H1 (cell line): ENCODE measurements at regions not wholly inside any gene's neighbourhood (a gene's known extent, or its start where the extent isn't known, plus 50 kb on each side); places are given as distances from the start of the nearest gene placed in this dataset.

Experiments used
- BACH1 ChIP-seq: IDR thresholded peaks from 2 replicates; pipeline ENCODE4 v1.6.1; 2012; ENCODE audit warnings: low read length, improper control_type of control experiment

DNA sequence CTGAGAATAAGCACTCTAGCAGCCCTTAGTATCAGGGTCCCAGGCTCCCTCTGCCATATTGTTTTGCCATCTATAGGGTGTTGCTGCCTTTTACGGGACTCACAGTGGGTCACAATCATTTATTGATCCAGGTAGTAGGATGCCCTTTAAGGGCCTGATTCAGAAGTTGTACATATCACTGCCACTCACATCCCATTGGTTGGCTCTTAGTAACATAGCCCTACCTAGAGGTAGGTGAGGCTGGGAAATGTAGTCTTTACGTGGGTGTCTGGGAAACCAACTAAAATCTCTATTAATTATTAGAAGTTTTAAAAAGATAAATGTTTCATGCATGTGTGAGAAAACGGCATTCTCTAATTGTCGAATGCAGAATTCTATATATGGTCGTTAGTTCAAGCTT lies 78.8 kb upstream of the ATP5PO start (continued):
- TF ChIP-seq BACH1, result no peak
